NCI-H2107 (cell line): ENCODE measurements at regions not wholly inside any gene's neighbourhood (a gene's known extent, or its start where the extent isn't known, plus 50 kb on each side); places are given as distances from the start of the nearest gene placed in this dataset.

Experiments used
- DNase-seq: peaks from one replicate; lab custom pipeline; 2025; lab: John Stamatoyannopoulos, UW

GRCh38 chr12:107472308-107472707 is 213.3 kb upstream of the PWP1 start:
- DNase-seq, result no peak

- no peak for DNase-seq
Measured at GRCh38 chr12:107474099-107474498, 211.5 kb upstream of the PWP1 start.

GRCh38 chr12:107474639-107475539 is 210.7 kb upstream of the PWP1 start:
- DNase-seq, result no peak

GRCh38 chr12:107475900-107476299 is 209.7 kb upstream of the PWP1 start:
- no peak for DNase-seq

- DNase-seq, result no peak
Measured at GRCh38 chr12:107477018-107477417, 208.6 kb upstream of the PWP1 start.

- no peak for DNase-seq
Measured at GRCh38 chr12:107477947-107478610, 207.5 kb upstream of the PWP1 start.

GRCh38 chr12:107478881-107479280 is 206.7 kb upstream of the PWP1 start:
- no peak for DNase-seq

- no peak for DNase-seq
Measured at GRCh38 chr12:107480836-107481608, 204.6 kb upstream of the PWP1 start.

- no peak for DNase-seq
Measured at GRCh38 chr12:107484230-107484629, 201.4 kb upstream of the PWP1 start.

- no peak for DNase-seq
Measured at GRCh38 chr12:107484941-107485340, 200.7 kb upstream of the PWP1 start.

GRCh38 chr12:107485731-107486130 is 199.9 kb upstream of the PWP1 start:
- DNase-seq, result no peak

- no peak for DNase-seq
Measured at GRCh38 chr12:107486140-107486892, 199.3 kb upstream of the PWP1 start.

- no peak for DNase-seq
Measured at GRCh38 chr12:107487011-107487680, 198.5 kb upstream of the PWP1 start.

GRCh38 chr12:107488666-107489065 is 196.9 kb upstream of the PWP1 start:
- DNase-seq, result no peak

- DNase-seq, result no peak
Measured at GRCh38 chr12:107490010-107490409, 195.6 kb upstream of the PWP1 start.

- no peak for DNase-seq
Measured at GRCh38 chr12:107491856-107492255, 193.7 kb upstream of the PWP1 start.

- no peak for DNase-seq
Measured at GRCh38 chr12:107492393-107493134, 193.0 kb upstream of the PWP1 start.

- DNase-seq, result no peak
Measured at GRCh38 chr12:107493135-107493494, 192.5 kb upstream of the PWP1 start.

- DNase-seq, result no peak
Measured at GRCh38 chr12:107493666-107494065, 191.9 kb upstream of the PWP1 start.

- no peak for DNase-seq
Measured at GRCh38 chr12:107494331-107494730, 191.3 kb upstream of the PWP1 start.

- no peak for DNase-seq
Measured at GRCh38 chr12:107495604-107496003, 190.0 kb upstream of the PWP1 start.
